DMS153 (cell line): ENCODE measurements at regions not wholly inside any gene's neighbourhood (a gene's known extent, or its start where the extent isn't known, plus 50 kb on each side); places are given as distances from the start of the nearest gene placed in this dataset.

Source experiments
- DNase-seq: peaks from one replicate; lab custom pipeline; 2025; lab: John Stamatoyannopoulos, UW

DNA sequence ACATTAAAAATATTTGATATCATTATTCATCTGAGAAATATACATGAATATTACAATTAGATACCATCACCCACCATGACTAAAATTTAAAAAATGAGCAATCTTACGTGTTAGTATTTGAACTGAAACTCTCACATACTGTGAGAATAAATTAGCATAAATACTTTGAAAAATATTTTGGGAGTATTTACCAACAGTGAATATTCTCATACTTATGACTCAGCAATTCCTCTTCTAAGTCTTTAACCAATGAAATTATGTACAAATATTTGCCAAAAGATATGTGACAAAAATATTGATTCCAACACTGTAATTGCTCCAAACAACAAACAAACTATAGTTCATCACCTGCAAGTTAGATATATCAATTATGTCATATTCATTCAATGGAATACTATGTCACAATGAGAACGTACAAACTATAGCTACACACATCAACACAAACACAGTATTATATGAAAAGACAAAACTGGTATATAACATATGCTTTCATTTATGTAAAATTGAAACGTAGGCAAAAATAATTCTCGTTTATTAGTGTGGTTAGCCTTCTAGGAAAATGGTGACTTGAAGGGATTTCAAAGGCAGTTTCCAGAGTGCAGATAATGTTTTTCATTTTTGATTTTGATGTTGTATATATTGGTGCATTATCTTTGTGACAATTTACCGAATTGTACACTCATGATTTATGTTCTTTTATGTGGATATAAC lies 742.2 kb downstream of the SLC16A7 start:
- DNase-seq = no peak

DNA sequence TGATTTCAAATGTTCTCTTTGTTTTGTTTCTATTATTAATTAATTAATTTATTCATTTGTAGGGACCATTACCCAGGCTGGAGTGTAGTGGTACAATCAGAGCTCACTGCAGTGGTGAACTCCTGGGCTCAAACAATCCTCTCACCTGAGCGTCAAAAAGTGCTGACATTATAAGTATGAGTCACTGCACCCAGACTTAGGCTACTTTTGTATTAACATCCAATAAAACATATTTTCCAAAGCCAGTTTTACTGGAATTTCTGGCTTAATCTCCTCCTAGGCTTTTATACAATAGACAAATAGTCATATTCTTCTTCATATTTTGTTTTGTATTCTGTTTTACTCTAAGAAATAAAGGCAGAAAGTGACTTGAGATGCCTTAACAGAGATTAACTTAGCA lies 749.6 kb downstream of the SLC16A7 start:
- DNase-seq = no peak

DNA sequence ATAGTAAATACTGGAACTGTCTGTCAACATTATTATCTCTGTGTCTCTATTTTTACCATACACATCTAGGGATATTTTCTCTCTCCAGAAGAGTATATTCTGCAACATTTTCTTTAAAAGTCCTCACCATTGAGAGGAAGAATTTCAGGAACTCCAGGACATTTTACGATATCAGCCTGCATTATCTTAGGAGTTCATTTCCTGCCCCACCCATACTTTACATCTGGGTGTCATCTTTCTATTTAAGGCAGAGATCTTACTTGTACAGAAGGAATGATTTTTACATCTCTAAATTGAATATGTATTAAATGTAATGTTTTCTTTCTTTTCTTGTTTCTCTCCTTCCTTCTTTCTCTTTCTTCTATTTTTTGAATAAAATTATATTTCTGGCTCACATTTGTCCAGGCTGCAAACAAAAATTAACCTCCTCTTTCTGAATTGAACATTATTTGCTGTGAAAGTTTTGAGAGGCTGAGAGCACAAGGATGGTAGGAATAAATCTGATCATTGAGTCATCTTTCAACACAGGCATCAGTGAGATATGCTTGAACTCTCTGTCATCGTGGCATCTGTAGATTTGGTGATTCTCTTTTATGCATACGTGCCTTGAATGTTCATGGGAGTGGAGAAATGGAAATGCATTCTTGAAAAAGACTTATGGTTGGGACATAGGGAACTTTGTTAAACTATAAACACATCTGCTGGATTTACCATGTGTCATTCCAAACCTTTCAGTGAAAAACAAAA lies 753.6 kb downstream of the SLC16A7 start:
- DNase-seq = no peak

DNA sequence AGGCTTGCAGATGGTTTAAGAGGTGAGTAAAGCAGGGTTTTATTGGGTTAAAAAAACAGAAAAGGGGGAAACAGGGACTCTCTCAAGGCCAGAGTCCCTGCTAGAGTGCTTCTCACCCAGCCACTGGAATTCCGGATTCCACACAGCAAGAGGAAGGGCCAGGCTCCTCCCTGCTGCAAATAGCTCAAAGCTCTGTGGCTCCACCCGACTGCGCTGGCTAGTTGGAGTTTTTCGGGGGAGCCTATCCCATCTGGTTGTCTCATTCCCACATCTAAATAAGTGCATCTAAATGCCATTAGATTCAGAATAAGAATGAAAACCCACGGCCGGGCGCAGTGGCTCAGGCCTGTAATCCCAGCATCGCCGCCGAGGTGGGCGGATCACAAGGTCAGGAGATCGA lies 791.5 kb downstream of the SLC16A7 start:
- DNase-seq = no peak

DNA sequence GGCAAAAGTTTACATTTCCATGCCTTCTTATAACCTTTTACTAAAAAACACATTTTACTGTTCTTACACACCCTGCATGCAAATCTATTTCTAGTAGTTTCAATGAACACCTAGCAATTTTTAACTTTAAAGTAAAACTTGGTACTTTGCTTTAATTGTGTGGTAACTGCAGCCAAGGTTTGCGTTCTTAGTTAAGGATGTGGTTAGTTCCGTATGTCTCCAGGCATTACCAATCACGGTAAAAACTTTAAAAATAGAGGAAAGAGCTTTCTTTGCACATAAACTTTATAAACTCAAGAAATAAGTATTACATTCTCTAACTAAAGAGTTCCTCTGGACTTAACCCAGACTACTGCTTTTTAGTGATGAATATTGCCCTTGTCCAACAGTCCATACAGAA lies 795.2 kb downstream of the SLC16A7 start:
- DNase-seq = no peak

DNA sequence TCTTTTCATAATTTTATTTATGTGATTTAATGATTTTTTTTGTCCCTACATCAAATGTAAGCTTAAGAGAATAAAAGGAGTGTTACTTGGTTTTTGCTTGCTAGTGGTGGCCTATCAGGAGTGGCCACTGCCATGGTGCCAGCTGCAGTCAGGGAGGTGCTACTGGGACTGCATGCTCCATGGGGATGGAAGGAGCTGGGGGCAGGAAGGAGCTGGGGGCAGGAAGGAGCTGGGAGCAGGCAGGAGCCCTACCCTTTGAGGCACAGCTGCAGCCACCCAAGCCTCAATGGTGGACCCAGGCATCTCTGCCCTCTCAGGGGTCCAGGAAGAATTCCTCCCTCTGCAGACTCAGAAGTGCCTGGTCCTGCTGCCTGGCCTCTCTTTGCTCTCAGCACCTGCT lies 796.0 kb downstream of the SLC16A7 start:
- no peak for DNase-seq

DNA sequence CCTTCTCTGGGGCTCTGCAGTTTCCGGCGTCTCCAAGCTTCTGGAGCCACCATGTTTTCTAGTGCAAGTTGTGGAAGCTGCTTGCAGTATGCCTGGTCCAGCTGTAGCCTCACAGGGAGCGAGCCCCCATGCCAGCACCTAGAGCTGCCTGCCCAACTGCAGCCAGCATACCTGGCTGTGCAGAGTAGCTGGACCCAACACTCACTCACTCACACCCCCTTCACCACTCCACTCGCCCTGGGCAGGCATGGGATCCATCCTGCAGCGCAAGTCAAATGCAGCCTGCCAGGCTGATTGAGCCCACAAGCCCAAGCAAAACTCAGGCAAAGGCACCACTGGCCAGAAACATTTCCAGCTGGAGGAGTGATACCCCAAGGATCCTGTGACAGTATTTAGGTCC lies 797.3 kb downstream of the SLC16A7 start:
- no peak for DNase-seq

DNA sequence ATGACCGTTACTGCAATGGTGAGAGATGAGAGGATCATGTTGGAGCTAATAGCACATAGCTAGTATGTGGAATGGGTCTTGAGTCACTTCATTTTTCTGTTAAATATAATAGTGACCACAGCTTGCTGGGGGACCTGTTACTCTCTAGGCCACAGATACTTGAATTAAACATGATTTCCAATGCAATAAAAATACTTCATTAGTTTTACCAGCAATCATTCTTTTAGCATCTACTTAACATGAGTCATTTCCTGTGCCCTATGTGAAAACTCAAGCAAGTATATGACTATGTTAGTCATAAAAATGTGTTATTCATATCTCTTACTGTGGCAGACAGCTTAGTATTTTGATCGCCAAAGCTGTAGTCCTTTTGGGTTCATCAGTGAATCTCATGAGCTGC lies 798.8 kb downstream of the SLC16A7 start:
- DNase-seq = no peak

DNA sequence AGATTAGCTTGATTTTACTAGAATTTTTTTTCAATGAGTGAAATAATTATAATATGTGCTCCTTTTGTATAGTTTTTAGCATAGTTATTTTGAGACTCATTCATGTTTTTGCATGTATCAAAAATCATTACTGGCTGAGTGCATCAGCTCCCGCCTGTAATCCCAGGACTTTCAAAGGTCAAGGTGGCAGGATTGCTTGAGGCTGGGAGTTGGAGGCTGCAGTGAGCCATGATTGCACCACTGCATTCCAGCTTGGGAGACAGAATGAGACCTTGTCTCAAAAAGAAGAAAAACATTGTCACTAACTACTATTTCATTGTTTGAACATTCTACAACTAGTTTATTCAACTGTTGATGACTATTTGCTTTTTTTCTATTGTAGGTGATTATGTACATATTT lies 802.7 kb downstream of the SLC16A7 start:
- DNase-seq = no peak

DNA sequence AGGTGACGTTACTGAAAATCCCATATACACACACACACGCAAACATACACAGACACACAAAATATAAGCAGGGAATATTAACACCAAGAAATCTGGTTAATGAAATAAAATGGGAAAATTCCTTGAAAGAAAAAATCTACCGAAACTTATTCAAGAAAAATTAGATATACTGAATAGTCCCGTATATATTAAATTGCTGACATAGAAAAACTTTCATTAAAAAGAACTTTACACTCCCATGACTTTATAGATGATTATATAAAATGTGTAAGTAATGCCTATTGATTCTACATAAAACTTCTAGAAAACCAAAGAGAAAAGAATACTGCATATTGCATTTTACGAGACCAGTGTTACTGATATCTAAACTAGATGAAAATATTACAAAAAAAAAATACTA lies 803.2 kb downstream of the SLC16A7 start:
- DNase-seq = no peak

DNA sequence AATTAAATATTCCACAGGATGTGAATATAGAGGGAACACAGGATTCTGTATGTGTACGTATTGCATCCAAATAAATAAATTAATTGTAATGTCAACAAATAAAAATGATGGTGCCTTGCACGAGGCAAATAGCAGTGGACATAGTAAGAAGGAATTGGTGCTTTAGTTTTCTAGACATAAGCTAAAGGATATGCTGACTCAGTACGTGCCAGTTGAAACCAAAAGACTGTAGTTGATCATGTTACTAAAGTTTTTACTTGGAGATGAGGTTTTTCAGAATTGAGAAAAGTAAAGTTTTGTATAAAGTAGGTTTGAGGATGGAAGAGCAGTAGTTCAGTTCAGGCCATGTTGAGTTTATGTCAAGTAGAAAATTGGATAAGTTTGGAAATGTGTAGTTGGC lies 807.2 kb downstream of the SLC16A7 start:
- no peak for DNase-seq

DNA sequence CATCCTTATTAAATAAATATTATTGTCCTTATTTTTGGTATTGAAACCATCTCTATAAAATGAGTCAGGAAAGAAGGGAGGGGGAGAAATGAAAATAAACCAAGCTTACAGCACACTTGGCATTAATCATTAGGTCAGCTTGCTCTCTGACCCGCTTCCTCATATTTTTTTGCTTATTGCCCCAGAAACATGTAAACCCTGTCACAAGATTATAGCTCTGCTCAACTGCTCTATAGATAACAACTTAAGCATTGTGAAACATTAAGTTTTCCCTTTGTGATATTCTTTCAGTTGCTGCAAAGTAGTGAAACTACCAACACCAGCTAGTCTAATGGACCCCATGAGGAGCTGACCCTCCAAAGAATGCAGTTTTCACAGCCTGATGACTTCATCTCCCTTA lies 819.5 kb downstream of the SLC16A7 start:
- no peak for DNase-seq

DNA sequence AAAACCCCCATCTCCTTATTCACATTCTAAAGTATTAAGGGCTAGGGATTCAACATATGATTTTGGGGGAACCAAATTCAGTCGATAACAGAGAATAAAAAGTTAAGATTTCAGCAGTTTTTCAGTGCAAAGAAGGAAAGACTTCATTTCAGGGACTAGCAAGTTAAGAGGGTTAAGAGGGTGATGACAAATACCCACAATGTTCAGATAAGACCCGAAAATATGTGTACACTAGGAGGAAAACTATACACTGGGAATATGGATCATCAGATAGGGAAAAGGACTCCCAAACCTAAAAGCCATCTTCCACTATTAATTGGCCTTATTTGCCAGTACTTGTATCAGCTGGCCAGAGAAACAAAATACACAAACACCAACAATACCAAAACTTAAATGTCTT lies 824.2 kb downstream of the SLC16A7 start:
- DNase-seq = no peak

DNA sequence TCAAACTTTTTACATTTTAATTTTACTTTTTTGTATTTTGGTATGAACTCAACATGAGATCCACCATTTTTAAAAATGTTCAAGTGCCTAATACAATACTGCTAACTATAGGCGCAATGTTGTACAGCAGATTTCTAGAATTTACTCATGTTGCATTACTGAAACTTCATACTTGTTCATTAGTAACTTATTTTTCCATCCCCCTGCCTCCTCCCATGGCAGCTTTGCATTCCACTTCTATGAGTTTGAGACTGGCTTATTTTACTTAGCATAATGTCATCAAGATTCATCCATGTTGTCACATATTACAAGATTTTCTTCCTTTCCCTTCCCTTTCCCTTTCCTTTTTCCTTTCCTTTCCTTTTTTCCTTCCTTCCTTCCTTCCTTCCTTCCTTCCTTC lies 825.9 kb downstream of the SLC16A7 start:
- no peak for DNase-seq

DNA sequence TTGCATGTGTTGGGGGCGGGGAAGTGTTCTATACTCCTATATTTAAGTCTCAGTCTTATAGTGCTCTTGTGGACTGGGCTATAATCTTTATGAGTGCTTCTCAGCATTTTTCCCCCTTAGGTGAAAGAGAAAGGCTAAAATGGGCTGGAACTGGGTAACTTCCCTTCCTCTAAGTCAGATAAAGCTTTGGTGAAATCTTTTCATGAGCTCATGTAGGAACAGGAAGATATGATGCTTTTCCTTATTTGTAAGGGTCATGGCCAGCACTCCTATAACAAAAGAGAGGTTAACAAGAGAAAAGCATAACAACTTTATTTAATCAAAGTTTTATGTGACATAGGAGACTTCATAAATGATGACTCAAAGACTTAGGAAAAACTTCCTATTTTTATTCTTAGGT lies 841.5 kb downstream of the SLC16A7 start:
- DNase-seq = no peak

DNA sequence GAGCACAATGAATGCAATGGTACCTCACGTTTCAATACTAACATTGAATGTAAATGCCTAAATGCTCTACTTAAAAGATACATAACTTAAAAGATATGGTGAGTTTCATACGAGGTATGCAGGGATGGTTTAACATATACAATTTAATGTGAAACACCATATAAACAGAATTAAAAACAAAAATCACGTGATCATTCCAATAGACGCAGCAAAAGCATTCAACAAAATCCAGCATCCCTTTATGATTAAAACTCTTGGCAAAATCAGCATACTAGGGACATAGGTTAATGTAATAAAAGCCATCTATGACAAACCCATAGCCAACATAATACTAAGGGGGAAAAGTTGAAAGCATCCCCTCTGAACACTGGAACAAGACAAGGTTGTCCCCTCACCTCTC lies 845.7 kb downstream of the SLC16A7 start:
- no peak for DNase-seq

DNA sequence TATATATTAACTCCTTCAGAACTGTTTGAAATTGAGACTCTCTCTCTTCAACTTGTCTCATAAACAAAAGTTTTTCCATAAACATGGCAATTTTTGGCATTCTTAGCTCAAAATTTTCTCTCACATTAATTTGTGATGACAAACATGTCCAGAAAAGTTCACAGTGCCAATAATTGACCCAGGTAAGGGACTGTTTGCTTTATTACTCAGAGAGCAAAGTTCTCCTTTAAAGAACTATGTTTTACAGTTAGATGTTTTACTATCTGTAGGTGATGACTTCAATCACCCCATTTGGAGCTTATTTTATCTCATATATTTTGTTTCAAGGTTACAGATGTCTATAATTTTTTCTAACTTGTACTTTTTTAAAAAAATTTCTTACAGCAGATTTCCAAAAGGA lies 855.6 kb downstream of the SLC16A7 start:
- DNase-seq = no peak

DNA sequence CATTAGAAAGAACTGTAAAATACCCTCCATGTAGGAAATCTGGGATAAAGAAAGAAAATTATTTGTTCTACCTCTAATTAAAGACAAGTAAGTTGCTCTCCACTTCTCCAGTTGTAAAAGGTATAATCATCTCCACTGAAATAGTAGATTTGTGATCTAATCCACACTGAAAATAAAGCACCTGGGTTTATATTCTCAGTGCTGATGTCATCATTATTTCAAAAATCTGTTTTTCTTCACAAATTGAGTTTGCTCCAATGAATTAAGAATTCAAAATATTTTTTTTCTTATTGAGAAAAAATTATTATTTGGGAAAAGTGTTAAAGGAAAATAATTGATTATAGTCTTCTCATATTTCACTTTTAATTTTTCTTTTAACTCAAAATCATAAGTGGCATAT lies 869.2 kb downstream of the SLC16A7 start:
- no peak for DNase-seq

DNA sequence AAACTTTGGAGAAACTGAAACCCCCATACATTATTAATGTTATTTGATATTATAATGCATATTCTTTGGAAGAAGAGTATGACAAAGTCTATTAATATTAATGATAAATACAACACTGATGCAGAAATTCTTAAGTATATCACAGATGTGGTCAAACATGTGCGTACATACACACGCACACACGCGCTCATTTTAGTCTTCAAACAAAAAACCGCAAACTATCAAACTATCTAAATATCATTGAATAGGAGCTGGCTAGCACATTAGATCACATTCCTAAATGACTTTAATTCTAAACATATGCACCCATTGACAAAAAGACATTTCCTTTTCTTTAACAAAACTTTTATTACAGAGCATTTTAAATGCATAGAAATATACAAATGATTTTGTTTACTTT lies 872.7 kb downstream of the SLC16A7 start:
- DNase-seq = no peak

DNA sequence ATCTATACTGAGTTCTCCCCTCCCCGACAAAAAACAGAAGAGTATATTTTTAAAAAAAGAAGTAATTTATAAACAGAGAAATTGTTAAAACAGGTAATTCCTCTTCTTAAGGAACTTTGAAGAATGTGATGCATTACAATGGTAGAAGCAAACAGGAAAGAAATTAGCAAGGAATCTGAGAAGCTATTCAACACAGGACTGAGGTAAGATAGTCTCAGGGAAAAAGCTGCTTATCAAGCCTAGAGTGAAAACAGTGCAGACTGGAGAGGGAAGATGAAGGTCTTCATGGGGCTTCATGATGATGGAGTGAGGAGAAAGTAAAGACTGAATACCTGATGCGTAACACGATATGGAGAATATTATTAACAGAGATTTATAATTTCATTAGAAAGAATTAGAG lies 880.0 kb downstream of the SLC16A7 start:
- no peak for DNase-seq

DNA sequence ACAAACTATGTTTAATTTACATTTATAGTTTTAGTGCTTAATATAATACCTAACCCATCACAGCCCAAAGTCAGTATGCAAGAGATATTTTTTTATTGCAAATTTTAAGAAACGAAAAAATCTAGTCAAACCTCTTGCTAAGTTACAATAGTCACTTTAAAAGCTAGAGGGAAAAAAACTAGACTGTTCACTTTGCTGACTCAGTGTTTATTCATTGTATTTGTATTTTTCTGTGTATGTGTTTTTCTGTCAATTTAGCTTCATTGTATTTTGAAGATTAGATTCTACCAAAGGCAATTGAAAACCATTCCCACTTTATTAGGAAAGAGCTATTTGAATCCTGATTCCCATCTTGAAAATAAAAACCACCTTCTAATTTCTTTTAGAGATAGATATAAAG lies 891.5 kb downstream of the SLC16A7 start:
- DNase-seq = no peak

DNA sequence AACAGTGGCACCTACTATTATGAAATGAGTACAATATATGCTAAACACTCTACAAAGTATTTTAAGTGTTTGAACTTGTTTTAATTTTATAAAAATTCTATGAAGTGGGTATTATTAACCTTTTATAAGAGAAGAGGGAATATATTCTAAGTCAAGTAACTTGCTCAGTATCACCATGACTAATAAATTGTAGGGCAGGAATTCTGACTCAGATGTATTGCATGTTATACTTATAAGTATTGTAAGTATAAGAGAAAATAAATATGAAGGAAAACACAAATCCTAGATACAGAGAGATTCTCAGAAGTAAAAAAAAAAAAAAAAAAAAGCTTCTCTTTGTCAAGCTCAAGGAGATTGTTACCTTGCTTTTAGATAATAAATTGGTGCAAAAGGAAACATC lies 893.2 kb downstream of the SLC16A7 start:
- DNase-seq = no peak

DNA sequence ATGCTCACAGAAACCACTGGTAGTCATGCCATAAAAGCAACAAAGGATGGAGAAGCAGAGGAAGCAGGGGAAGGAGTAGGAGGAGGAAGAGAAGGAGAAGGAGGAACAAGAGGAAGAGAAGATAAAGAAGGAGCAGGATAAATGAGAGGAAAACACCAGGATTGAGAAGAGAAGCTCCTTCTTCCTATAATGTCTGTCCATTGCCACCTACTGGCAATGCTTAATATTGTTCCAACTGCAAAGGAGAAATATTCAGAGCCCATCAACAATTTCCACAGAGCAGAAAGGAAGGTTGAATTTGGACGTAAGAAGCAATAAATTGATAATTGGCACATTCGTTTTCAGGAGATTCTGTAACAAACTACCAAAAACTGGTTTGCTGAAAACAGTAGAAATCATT lies 898.4 kb downstream of the SLC16A7 start:
- DNase-seq = peak; percentile 3

DNA sequence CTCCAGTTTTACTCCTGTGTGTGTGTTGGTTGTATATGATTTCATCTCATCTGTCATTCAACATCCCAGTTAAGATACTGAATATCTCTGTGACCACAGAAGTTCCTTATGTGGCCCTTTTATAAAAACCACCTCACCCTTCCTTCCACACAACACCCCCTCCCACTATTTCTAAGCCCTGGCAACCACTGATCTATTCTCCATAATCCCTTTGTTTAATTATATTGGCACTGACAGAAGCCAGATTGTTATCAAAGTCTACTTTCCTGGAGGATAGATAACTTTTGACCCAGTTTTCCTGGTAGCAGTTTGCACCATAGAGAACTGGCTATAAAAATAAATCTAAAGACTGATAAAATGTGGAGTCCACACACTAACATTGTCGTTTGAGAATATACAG lies 902.8 kb downstream of the SLC16A7 start:
- DNase-seq = no peak
